ENCODE measurements at regions not wholly inside any gene's neighbourhood (a gene's known extent, or its start where the extent isn't known, plus 50 kb on each side); places are given as distances from the start of the nearest gene placed in this dataset.

- no peak overlapping the region for H3K27ac ChIP-seq
- TF ChIP-seq CTCF (conservative IDR thresholded peaks at IDR 0.05), result no peak
Measured at GRCh38 chr15:81466741-81467140, 92.7 kb upstream of the TMC3 start.

- TF ChIP-seq CTCF (conservative IDR thresholded peaks at IDR 0.05), result no peak
- no peak overlapping the region for H3K27ac ChIP-seq
Measured at GRCh38 chr15:81454024-81454423, 80.0 kb upstream of the TMC3 start.

GRCh38 chr15:81450721-81451120 lies 76.7 kb upstream of the TMC3 start:
- TF ChIP-seq CTCF (conservative IDR thresholded peaks at IDR 0.05), result no peak
- no peak overlapping the region for H3K27ac ChIP-seq

- no peak overlapping the region for H3K27ac ChIP-seq
- no peak for TF ChIP-seq CTCF (conservative IDR thresholded peaks at IDR 0.05)
Measured at GRCh38 chr15:81449836-81450474, 75.9 kb upstream of the TMC3 start.

- TF ChIP-seq CTCF (conservative IDR thresholded peaks at IDR 0.05), result no peak
- no peak overlapping the region for H3K27ac ChIP-seq
Measured at GRCh38 chr15:81443040-81443820, 69.2 kb upstream of the TMC3 start.

- TF ChIP-seq CTCF (conservative IDR thresholded peaks at IDR 0.05), result no peak
- no peak overlapping the region for H3K27ac ChIP-seq
Measured at GRCh38 chr15:81442454-81442853, 68.4 kb upstream of the TMC3 start.

GRCh38 chr15:81434851-81435250 lies 60.8 kb upstream of the TMC3 start:
- no peak for TF ChIP-seq CTCF (conservative IDR thresholded peaks at IDR 0.05)
- H3K27ac ChIP-seq, result no peak overlapping the region
